GM12874 (cell line): ENCODE measurements at regions not wholly inside any gene's neighbourhood (a gene's known extent, or its start where the extent isn't known, plus 50 kb on each side); places are given as distances from the start of the nearest gene placed in this dataset.

Experiments used
- CTCF ChIP-seq: IDR thresholded peaks from 2 replicates; pipeline ENCODE4 v1.5.1; 2011; ENCODE audit warnings: low read depth, mild to moderate bottlenecking, control low read depth, low read length, moderate library complexity; ENCODE audit not compliant: insufficient read depth

DNA sequence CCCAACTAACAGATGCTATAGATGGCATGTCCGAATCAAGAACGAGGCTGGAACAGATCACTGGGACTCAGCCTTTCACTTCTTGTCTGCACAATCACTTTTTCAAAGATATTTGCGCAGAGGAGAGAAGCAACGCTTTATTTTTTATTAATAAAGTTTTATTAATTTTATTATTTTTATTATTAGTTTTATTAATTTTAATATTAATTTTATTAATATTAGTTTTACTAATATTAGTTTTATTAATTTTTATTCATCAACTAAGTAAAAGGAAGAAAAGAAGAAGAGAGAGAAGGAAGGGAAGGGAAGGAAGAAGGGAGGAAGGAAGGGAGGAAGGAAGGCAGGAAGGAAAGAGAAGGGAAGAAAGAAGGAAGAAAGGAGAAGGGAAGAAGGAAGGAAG, 236.4 kb upstream of the HHIP start:
- TF ChIP-seq CTCF, result no peak

GRCh38 chr4:144410230-144410783, 235.6 kb upstream of the HHIP start:
- TF ChIP-seq CTCF, result no peak

- no peak for TF ChIP-seq CTCF
These were observed 234.8 kb upstream of the HHIP start for GRCh38 chr4:144411119-144411518.

GRCh38 chr4:144411700-144412099, 234.3 kb upstream of the HHIP start:
- no peak for TF ChIP-seq CTCF

GRCh38 chr4:144421056-144421455, 224.9 kb upstream of the HHIP start:
- no peak for TF ChIP-seq CTCF

DNA sequence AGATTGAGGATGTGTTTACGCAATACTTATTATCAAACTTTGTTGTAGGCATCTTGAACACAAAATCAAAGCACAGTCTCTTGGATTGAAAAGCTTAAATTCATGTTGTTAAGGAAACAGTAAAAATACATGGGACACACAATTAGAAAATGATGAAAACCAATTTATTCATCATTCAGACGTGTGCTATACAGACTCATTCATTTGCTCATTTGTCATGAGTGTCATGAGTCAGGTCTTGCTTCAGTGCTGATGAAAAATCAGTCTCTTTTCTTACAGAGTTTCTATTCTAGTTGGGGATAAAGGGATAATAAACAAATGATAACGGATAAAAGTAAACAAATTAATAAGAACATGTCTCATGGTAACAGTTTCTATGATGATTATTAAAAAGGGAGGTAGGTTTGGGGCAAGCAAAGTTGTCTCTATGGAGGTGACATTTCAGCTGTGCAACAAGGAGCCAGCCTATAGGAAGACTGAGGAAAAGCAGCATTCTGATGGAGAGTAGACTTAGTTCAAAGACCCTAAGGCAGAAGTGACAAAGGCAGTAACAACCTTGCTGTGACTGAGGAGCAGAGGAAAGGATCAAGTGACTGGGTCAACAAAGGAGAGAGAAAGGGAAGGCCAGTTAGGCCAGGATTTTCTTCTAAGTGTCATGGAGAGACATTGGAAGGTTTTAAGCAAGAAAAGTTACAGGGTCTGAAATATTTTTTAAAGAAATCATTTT, 224.0 kb upstream of the HHIP start:
- TF ChIP-seq CTCF, result no peak

DNA sequence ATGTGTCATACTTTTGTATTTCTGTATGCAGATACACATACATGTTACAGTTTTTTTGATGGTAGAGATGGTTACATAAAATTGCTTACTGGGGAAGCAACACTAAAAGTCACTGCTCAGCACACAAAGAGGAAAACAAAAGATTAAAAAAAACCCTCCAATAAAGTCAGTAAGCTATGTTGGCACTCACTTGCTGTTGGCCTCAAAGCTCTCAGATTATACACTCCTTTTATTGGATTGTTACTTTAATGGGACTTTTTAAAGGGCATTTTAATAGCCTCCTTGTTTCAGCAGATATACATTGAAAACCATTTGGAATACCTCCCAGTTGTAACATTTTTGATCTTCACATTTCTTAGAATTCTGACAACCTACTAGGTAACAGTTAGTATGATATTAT, 222.0 kb upstream of the HHIP start:
- no peak for TF ChIP-seq CTCF

DNA sequence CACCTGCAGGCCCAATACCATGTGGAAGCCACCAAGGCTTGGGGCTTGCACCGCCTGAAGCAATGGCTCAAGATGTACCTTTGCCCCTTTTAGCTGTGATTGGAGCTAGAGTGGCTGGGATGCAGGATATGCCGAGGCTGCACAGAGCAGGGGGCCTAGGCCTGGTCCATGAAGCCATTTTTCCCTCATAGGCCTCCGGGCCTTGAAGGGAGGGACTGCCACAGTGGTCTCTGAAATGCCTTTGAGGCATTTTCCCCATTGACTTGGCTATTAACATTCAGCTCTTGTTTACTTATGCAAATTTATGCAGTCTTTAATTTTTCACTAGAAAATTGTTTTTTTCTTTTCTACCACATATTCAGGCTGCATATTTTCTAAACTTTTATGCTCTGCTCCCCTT, 203.2 kb upstream of the HHIP start:
- TF ChIP-seq CTCF, result no peak
